ENCODE measurements at regions not wholly inside any gene's neighbourhood (a gene's known extent, or its start where the extent isn't known, plus 50 kb on each side); places are given as distances from the start of the nearest gene placed in this dataset.

- CTCF ChIA-PET, result interaction anchor here (0.6 kb wide), 1 partner anchor 975 kb away, joined by 4 read pairs; no protein-coding TSS in a partner anchor
- H3K4me1 Mint-ChIP-seq (ENCODE audit: insufficient read depth, unreplicated experiment), result no peaks in the 10 kb centered on the region
- BruUV-seq (replicated peaks), result no TSS peak
Measured at GRCh38 chr3:62995119-62995518, 119.9 kb upstream of the CADPS start.

GRCh38 chr3:62995530-62995929 is 120.3 kb upstream of the CADPS start:
- peaks cover 98% of the 10 kb centered on the region for H3K27me3 Mint-ChIP-seq (ENCODE audit: insufficient read depth, unreplicated experiment)
- intact Hi-C loops (cut with micrococcal nuclease), result no loop called here
- H3K9me3 Mint-ChIP-seq (ENCODE audit: unreplicated experiment), result no peaks in the 10 kb centered on the region
- H3K4me1 Mint-ChIP-seq (ENCODE audit: insufficient read depth, unreplicated experiment), result no peaks in the 10 kb centered on the region
- TF ChIP-seq, protein P1, sequence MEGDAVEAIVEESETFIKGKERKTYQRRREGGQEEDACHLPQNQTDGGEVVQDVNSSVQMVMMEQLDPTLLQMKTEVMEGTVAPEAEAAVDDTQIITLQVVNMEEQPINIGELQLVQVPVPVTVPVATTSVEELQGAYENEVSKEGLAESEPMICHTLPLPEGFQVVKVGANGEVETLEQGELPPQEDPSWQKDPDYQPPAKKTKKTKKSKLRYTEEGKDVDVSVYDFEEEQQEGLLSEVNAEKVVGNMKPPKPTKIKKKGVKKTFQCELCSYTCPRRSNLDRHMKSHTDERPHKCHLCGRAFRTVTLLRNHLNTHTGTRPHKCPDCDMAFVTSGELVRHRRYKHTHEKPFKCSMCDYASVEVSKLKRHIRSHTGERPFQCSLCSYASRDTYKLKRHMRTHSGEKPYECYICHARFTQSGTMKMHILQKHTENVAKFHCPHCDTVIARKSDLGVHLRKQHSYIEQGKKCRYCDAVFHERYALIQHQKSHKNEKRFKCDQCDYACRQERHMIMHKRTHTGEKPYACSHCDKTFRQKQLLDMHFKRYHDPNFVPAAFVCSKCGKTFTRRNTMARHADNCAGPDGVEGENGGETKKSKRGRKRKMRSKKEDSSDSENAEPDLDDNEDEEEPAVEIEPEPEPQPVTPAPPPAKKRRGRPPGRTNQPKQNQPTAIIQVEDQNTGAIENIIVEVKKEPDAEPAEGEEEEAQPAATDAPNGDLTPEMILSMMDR (IDR thresholded peaks at IDR 0.05; ENCODE audit: unreplicated experiment), result no peak
- no peaks in the 10 kb centered on the region for H3K36me3 Mint-ChIP-seq (ENCODE audit: insufficient read depth, unreplicated experiment)
- BruUV-seq (replicated peaks), result no TSS peak
- H3K27ac Mint-ChIP-seq (ENCODE audit: low read depth, unreplicated experiment), result no peak overlapping the region
- ChIA-PET POLR2A (no interaction called here), CTCF (interaction anchor here (0.6 kb wide), 1 partner anchor 975 kb away, joined by 4 read pairs; no protein-coding TSS in a partner anchor)
- no peak overlapping the region for H3K4me3 Mint-ChIP-seq (ENCODE audit: unreplicated experiment)
- DNase-seq (ENCODE audit: unreplicated experiment), result no peak

More at GRCh38 chr3:62995119-62995518, 119.9 kb upstream of the CADPS start:
- POLR2A ChIA-PET, result no interaction called here
- intact Hi-C loops (cut with micrococcal nuclease), result no loop called here
- TF ChIP-seq, protein P1 (IDR thresholded peaks at IDR 0.05; ENCODE audit: unreplicated experiment), result no peak
- no peak overlapping the region for H3K4me3 Mint-ChIP-seq (ENCODE audit: unreplicated experiment)
- no peak for DNase-seq (ENCODE audit: unreplicated experiment)
- H3K27me3 Mint-ChIP-seq (ENCODE audit: insufficient read depth, unreplicated experiment), result peaks cover 98% of the 10 kb centered on the region
- no peaks in the 10 kb centered on the region for H3K9me3 Mint-ChIP-seq (ENCODE audit: unreplicated experiment)
- no peaks in the 10 kb centered on the region for H3K36me3 Mint-ChIP-seq (ENCODE audit: insufficient read depth, unreplicated experiment)
- H3K27ac Mint-ChIP-seq (ENCODE audit: low read depth, unreplicated experiment), result no peak overlapping the region

- peaks cover 97% of the 10 kb centered on the region for H3K27me3 Mint-ChIP-seq (ENCODE audit: insufficient read depth, unreplicated experiment)
- intact Hi-C loops (cut with micrococcal nuclease), result no loop called here
- TF ChIP-seq, protein P1 (IDR thresholded peaks at IDR 0.05; ENCODE audit: unreplicated experiment), result no peak
- no peak overlapping the region for H3K27ac Mint-ChIP-seq (ENCODE audit: low read depth, unreplicated experiment)
- no peaks in the 10 kb centered on the region for H3K9me3 Mint-ChIP-seq (ENCODE audit: unreplicated experiment)
- ChIA-PET POLR2A (no interaction called here), CTCF (interaction anchor here (0.6 kb wide), 1 partner anchor 72 kb away, joined by 6 read pairs; no protein-coding TSS in a partner anchor)
- H3K4me3 Mint-ChIP-seq (ENCODE audit: unreplicated experiment), result no peak overlapping the region
- DNase-seq (ENCODE audit: unreplicated experiment), result no peak
- H3K36me3 Mint-ChIP-seq (ENCODE audit: insufficient read depth, unreplicated experiment), result no peaks in the 10 kb centered on the region
- H3K4me1 Mint-ChIP-seq (ENCODE audit: insufficient read depth, unreplicated experiment), result no peaks in the 10 kb centered on the region
- no TSS peak for BruUV-seq (replicated peaks)
Measured at GRCh38 chr3:62997369-62997768, 122.2 kb upstream of the CADPS start.

GRCh38 chr3:62999158-62999557 is 123.9 kb upstream of the CADPS start:
- Mint-ChIP-seq H3K27me3 (ENCODE audit: insufficient read depth, unreplicated experiment) (peaks cover 98% of the 10 kb centered on the region), H3K9me3 (ENCODE audit: unreplicated experiment) (no peaks in the 10 kb centered on the region), H3K4me3 (ENCODE audit: unreplicated experiment) (no peak overlapping the region), H3K27ac (ENCODE audit: low read depth, unreplicated experiment) (no peak overlapping the region), H3K36me3 (ENCODE audit: insufficient read depth, unreplicated experiment) (no peaks in the 10 kb centered on the region), H3K4me1 (ENCODE audit: insufficient read depth, unreplicated experiment) (no peaks in the 10 kb centered on the region)
- ChIA-PET POLR2A (no interaction called here), CTCF (no interaction called here)
- no TSS peak for BruUV-seq (replicated peaks)
- intact Hi-C loops (cut with micrococcal nuclease), result no loop called here
- no peak for DNase-seq (ENCODE audit: unreplicated experiment)
- TF ChIP-seq, protein P1 (IDR thresholded peaks at IDR 0.05; ENCODE audit: unreplicated experiment), result no peak
